GM18499 (cell line): ENCODE measurements at regions not wholly inside any gene's neighbourhood (a gene's known extent, or its start where the extent isn't known, plus 50 kb on each side); places are given as distances from the start of the nearest gene placed in this dataset.
"Not testable (repeated sequence)": the region's sequence is repeated elsewhere in the genome, so short reads cannot be mapped to it uniquely, and the experiment has no call there.

Source experiments
- ATAC-seq: cut with Tn5 transposase; IDR thresholded peaks from one replicate; pipeline ENCODE4 v1.9.1; 2021; ENCODE audit warnings: moderate number of reproducible peaks; ENCODE audit not compliant: insufficient read depth, unreplicated experiment

DNA sequence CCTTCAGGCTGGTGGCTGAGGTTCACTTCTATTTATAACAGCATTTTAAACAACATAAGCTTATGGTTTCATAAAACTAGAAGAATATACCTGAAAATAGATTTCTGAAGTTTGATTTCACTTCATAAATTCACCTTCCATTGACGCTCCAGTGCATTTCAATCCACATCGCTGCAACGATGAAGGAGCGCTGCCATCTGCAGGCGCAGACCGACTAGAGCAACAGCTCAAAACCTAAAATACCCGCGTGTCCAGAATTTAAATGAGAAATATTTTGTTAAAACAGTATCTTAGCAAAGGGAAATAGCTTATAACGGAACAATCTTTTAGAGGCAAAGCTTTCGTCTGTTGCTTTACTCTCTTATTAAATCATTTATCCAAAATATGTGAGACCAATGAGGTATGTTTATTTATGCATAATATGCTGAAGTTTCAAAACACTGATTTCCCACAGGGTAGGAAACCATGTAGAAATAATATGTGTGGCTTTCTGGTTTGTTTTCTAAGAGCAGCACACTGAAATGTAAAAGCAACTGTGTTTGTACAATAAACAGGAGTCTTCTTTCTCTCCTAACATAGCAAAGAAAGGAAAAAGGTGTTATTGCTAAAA lies 816.4 kb upstream of the FRG1 start:
- no peak for ATAC-seq

DNA sequence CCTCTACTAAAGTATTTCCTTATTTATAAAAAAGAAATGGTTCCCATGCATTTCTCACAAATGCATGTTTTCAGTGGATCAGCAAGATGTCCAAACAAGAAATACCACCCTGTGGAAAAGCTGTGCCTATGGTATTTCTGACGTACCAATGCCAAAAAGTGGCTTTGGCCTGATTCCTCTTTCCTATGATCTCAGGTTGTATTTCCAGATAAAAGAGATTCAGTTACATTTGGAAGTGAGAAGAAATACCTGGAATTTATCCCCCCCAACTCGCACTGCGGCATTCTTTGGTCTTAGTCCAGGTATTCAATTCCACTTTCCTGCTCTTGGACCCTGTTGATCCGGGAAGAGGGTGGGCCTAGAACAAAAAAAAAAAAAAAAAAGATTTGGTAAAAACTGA lies 815.9 kb upstream of the FRG1 start:
- no peak for ATAC-seq

DNA sequence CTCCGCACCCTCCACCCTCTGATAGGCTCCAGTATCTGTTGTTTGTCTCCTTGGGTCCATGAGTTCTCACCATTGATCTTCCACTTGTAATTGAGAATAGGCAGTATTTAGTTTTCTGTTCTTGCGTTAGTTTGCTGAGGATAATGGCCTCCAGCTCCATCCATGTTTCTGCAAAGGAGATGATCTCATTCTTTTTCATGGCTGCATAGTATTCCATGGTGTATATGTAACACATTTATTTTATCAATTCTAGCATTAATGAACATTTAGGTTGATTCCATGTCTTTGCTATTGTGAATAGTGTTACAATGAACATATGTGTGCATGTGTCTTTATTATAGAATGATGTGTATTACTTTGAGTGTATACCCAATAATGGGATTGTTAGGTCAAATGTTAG lies 814.6 kb upstream of the FRG1 start:
- no peak for ATAC-seq

DNA sequence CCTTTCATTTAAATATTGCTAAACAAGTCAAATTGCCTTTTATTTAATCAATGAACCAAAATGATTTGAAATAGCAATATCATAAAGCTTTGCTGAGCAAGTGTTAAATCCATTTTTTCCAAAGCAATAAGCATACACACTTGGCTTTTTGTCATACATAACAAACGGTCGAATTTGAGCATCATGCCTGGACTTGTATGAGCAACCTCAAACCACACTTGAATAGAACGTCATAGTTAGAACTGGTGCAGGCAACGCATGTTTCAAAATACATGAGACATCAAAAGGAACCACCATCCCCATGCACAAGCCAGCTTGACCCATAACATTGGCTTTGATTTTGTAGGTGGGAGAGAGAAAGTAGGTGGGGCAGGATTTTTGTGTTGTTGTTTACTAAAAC lies 812.3 kb upstream of the FRG1 start:
- no peak for ATAC-seq

DNA sequence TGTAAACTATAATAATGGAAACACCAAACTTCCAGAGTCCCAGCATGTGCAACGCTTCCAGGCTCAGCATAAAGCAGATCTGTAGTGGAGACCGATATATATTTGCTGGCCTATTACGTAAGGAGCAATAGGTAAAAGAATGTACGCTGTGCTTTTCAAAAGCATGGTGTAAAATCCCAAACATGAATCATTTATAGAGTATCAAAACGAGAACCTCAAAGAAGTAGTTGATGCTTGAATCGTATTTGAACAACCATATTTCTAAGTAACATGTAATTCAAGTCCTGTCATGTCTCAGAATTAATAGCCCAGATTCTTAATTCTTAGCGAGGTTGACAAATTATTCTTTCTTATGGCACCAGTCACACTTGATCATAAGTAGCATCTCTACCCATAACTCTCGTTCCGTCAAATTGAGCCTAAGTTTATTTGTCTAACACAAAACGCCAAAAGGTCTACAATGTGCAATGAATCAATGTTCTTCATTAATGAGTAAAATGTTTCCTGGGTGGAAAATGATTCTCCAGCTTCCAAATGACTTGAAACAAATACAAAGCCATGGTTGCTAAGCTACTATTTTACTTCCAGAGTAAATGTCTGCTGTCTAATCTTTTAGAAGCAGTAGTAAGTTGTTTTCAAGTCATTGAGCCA lies 811.5 kb upstream of the FRG1 start:
- no peak for ATAC-seq

DNA sequence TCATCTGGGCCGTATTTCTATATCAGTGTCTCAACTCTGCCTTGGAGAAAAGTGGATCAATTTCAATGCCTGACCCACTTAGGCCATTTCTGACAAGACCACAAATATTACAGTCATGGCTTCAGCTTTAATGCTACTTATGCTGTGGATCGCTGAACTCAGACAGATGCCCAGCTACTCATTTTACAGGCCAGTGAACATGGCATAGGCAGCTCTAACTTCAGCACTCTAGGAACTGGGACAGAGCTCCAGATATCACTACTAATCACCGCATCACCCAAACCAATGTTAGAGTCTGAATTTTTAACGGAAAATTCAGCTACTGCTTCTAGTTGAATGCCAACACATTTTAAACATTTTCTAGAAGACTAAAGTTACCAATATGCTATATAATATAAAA lies 809.6 kb upstream of the FRG1 start:
- no peak for ATAC-seq

DNA sequence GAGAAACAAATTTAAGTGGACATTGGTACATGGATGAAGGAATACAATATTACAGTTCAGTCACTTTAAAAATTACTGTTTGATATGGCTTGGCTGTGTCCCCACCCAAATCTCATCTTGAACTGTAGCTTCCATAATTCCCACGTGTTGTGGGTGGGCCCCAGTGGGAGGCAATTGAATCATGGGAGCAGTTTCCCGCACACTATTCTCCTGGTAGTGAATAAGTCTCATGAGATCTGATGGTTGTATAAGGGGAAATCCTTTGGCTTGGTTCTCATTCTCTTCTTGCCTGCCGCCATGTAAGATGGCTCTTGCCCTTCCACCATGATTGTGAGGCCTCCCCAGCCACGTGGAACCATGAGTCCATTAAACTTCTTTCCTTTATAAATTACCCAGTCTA lies 804.2 kb upstream of the FRG1 start:
- no peak for ATAC-seq

DNA sequence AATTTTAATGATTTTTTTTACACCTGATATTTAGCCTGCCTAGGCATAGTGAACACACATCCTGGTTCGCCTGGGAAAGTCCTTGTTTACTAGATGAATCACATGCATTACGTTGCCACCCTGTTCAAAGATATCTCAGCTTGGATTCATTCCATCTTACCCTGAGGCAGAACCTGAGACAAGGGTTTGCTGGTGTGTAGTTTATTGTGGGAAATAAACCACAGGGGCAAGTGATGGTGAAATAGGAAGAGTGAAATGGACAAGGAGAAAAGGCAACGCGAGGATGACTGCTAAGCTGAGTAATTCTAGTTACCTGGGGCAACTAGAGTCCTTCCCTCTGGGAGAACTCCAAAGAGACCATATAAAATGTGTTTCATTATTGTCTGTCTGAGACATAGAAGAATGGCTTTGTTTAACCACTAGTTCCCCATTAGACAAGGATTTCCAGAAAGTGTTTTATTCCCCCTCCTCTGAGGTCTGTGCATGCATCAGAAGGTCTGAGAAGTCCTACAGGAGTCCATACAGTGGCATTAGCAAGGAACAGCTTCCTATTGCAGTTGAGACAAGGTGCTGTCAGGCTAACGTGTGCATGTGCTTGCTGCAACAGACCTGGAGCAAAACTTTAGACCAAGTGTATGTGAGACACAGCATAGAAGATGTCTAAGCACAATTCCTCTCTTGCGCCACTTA lies 797.3 kb upstream of the FRG1 start:
- no peak for ATAC-seq

DNA sequence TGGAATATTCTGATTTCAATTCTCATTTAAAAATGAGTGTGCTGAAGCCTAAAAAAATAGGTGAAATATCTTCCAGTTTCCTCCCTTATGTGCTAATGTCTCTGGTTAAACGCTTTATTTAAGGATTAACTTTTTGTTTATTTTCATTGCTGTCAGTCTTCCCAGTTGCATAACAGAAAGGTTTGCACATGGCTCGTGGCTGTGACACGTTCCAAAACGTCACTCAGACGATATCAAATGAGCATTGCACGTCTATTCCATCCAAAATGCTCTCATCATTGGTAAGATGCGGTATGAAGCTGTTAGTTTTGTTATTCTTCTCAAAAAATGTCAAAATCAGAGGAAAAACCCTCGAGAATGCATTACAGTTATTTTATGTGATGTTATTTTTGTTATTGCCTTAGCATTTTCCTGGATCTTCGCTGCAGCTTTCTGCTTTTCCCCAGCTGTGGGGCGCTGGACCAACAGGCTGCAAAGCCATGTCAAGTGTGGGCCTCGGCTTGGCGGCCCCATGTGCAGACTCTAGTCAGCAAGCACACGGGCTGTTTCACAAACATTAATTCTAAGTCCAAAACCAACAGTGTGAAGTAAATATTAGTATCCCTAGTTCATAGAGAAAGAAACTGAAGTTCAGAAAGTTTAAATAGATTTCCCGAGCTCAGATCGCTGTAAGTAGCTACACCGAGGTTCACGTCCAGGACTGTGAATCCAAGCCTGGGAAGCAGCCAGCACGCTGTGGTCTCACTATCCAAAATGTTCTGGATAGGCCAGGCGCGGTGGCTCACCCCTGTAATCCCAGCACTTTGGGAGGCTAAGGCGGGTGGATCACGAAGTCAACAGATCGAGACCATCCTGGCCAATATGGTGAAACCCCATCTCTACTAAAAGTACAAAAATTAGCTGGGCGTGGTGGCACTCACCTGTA lies 793.4 kb upstream of the FRG1 start:
- ATAC-seq: no peak

DNA sequence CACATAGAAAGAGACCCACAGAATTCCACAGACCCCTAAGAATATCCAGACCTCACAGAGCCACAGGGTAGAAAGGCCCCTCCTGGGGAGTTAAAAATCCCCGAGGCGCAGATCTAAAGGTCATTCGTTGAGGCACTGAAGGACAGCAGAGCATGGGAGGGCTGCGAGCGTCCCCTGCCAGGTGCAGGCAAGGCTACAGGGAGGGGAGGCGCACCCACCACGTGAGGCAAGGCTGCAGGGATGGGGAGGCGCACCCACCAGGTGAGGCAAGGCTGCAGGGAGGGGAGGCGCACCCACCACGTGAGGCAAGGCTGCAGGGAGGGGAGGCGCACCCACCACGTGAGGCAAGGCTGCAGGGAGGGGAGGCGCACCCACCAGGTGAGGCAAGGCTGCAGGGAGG lies 785.6 kb upstream of the FRG1 start:
- ATAC-seq: not testable (repeated sequence)

DNA sequence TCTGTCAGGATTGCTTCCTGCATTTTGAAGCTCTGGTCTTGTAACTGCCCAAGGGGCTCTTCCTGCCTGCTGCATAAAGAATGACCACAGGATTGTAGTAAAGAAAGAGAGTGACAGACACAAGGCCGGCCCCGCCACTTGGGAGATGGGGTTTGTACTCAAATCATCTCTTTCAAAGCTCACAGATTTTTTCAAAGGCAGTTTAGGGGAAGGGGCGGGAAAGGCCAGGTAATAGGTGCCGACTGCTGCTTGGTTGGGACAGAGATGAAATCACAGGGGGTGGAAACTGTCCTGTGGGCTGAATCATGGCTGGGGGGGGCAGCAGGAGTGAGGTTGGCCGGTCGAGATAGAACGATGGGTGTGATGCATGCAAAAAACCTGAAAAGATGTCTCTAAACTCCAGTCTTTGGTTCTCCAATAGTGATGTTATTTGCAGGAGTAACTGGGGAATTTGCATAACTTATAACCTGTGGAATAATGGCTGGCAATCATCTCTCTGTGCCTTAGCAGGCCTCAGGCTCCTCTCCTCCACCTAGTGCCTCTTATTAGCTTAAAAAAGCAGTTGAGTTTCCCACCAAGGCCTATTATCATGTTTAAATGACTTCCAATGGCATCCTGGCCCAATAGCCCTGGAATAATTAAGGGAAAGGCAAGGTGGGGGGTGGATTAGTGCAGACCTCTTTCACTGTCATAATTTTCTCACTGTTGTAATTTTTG lies 778.4 kb upstream of the FRG1 start:
- no peak for ATAC-seq

DNA sequence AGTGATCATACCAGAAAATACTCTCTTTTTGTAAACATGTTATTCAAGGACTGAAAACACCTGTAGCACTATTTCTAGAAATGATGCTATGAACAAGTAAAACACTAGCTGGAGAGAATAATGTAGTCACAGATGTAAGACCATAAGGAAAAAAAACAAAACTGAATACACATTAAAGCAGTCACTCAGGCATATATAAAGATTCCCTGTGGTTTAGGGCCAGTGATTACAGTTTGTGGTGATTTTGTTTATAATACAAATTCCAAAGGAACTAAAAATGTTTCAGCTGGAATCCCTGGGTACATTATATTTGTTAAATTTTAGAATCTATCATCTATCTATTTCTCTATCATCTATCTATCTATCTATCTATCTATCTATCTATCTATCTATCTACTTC lies 777.8 kb upstream of the FRG1 start:
- no peak for ATAC-seq

DNA sequence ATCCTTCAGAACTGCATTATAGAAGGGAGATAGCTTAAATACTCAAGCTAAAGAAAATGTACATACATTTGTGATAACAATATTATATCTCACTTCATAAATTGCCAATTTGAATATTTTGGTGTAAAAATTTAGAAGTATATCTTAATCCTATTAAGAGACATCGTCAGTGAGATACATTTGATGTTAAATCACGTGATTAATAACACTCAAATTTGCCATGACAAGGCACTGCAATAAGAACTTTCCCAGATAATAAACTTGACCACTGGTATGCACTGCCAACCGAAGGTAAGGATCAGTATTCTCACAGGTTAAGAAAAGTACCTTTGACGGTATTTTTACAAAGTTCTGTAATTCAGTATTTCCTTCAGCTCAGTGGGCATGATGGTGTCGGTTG lies 764.7 kb upstream of the FRG1 start:
- no peak for ATAC-seq

DNA sequence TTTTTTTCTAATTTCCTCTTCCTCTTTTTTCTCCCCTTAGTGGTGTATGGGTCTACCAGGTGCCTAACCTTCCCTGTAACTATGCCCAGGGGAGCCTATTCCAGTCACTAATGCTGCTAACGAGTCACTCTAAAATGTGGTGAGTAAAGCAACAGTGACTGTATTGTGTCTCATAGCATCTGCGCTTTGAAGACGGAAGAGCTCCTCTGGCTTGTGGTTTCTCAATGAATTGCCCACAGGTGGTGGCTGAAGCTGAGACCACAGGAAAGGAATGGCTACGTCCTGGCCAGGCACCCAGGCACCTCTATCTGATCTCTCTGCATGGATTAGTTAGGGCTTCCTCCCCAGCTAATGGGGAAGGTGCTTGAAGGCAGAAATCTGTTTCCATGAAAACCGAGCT lies 763.5 kb upstream of the FRG1 start:
- peak; percentile 73 for ATAC-seq

DNA sequence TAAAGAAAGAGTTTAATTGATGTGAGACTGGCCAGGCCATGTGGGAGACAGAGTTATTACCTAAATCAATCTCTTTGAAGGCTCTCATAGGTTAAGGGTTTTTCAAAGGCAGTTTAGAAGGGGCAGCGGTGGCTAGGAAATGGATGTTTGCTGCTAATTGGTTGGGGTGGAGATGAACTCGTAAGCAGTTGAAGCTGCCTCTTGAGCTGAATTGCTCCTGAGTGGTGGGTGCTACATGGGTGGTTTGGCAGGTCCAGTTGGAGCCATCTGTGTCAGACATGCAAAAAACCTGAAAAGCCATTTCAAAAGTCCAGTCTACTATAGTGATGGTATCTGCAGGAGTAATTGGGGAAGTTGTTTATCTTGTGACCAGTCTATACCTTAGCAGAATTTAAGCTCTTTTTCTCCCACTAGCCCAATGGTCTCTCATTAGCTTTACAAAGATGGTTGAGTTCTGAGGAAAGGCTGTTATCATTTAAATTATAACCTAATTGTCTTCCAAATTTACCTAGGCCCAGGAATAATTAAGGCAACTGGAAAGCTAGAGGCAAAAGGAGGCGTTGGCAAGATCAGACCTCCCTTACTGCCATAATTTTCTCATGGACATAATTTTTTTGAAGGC lies 762.4 kb upstream of the FRG1 start:
- no peak for ATAC-seq

DNA sequence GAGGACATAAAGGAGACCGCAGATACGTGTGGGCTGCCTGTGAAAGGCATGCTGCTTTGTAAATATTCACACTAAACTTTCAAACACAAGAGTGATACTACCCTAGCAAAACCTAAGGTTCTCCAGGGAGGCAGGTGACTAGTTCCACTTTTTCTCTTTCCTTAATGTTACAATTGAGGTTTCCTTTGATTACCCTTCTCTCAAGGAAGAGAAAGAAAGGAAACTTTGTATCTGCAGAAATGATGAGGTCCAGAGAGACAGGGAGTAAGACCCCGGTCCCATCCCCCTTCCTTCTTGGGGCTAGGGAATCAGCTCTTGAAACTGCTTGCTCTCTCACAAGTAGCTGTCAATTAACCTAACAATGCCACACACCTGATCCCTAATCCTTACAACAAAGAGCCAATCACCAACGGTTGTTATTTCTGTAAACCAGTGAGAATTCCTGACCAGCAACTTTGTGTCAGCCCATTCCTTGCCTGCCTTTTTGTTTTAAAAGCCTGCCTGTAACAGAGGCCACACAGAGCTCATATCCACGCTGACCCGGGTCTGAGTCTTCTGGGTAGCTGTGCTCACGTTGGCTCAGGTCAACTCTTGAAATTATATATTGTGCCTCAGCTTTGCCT lies 754.8 kb upstream of the FRG1 start:
- no peak for ATAC-seq

DNA sequence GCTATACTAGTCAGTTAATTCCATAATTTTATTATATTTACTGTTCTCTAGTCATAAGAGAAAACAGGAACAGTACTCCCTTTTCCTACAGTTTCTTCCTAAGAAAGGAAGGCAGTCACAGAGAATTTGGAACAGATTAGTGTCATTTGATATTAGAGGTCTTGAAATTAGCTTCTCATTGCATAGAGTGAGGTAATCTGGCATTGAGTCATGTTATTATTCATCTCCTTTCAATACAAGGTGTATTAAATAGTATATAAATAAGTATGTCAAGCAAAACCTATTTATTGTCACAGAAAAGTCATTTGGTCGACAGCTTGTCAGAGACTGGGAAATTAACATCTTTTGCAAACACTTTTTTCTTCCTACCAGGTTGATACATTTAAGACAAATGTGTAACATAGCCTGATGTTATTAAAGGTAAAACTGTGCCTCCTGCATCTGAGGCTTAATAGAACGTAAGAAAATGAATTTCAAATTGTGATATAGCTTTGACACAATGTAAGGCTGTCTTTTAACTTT lies 753.1 kb upstream of the FRG1 start:
- no peak for ATAC-seq

DNA sequence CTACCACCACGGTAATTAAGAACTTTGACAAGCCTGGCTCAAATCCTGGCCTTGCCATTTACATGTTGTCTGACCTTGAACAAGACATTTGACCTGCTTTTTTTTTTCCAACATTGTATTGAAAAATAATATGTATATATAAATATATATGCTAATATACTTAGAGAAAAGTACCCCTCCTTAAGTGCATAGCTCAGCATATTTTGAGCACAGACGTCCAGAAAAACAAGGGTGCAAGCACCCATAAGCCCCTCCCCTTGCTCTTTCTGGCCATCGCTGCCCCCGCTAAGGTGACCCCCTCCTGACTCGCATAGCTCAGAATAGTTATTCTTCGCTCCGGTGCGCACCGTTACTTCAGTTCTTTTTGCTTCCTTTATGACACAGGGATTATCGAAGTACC lies 742.0 kb upstream of the FRG1 start:
- no peak for ATAC-seq

DNA sequence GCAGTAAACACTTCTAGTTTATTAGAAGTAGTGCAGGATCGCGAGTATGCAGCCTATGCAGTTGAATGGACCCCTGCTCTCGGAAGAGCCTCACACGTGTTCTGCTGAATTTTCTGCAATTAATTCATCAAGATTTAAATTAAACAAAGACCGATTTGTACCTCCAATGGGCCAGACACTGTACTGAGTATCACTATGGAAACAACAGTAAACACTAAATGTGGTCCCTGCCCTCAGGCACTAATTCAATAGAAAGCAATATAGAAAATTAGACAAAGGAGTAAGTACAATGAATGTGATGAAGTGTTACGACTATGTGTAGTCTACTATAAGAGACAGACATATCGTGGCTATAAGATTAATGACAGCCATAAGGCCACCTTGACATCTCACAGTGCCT lies 740.3 kb upstream of the FRG1 start:
- ATAC-seq: no peak
